A673 (cell line): ENCODE measurements at regions not wholly inside any gene's neighbourhood (a gene's known extent, or its start where the extent isn't known, plus 50 kb on each side); places are given as distances from the start of the nearest gene placed in this dataset.

Experiments used
- BruUV-seq: library from RNA; stranded (reverse); fragments of 400-500 nt; replicated peaks from 2 replicates; lab custom pipeline; 2021; lab: Mats Ljungman, UMichigan
- CTCF ChIA-PET: fragments of 300-600 bp; sonication (Branson Sonifier 250); formaldehyde crosslinking; loops from one replicate; lab custom pipeline; 2022; ENCODE audit warnings: antibody characterized with exemption; lab: Charles Lee
- POLR2A ChIA-PET: fragments of 300-600 bp; sonication (Branson Sonifier 250); formaldehyde crosslinking; loops from one replicate; lab custom pipeline; 2022; ENCODE audit warnings: antibody characterized with exemption; ENCODE audit not compliant: low non-redundant PET; lab: Charles Lee
- DNase-seq: peaks from one replicate; pipeline ENCODE4 v3.0.0-alpha.2; 2015; ENCODE audit warnings: low spot score
- H3K27ac ChIP-seq: fragments of 200-600 bp; sonication (generic); 2 replicates; pipeline ENCODE4 v1.5.1; 2016; ENCODE audit warnings: mixed run types, low read depth, mild to moderate bottlenecking, mixed read lengths, antibody characterized with exemption, low read length; ENCODE audit not compliant: poor library complexity, severe bottlenecking
- H3K27me3 ChIP-seq: fragments of 200-600 bp; sonication (generic); replicated peaks from 2 replicates; pipeline ENCODE4 v1.6.1; 2017; ENCODE audit warnings: mixed run types, low read depth, mild to moderate bottlenecking, mixed read lengths, antibody characterized with exemption, low read length; ENCODE audit not compliant: insufficient read depth, poor library complexity
- H3K36me3 ChIP-seq: fragments of 200-600 bp; sonication (generic); 2 replicates; pipeline ENCODE4 v1.6.1; 2016; ENCODE audit warnings: mixed run types, mild to moderate bottlenecking, mixed read lengths, antibody characterized with exemption, low read length; ENCODE audit not compliant: insufficient read depth, poor library complexity, severe bottlenecking
- H3K4me1 ChIP-seq: fragments of 200-600 bp; sonication (generic); 2 replicates; pipeline ENCODE4 v1.6.1; 2017; ENCODE audit warnings: mixed run types, mild to moderate bottlenecking, mixed read lengths, antibody characterized with exemption, low read length; ENCODE audit not compliant: insufficient read depth, poor library complexity, severe bottlenecking
- H3K4me3 ChIP-seq: fragments of 200-600 bp; sonication (generic); 2 replicates; pipeline ENCODE4 v1.5.1; 2016; ENCODE audit warnings: low read depth, mixed run types, mild to moderate bottlenecking, mixed read lengths, low read length; ENCODE audit not compliant: poor library complexity, severe bottlenecking
- H3K9me3 ChIP-seq: fragments of 200-600 bp; sonication (generic); 2 replicates; pipeline ENCODE4 v1.6.1; 2016; ENCODE audit warnings: mixed run types, low read depth, mild to moderate bottlenecking, mixed read lengths, antibody characterized with exemption, low read length; ENCODE audit not compliant: poor library complexity, severe bottlenecking
- CTCF ChIP-seq: fragments of 300-800, 200-600 bp; sonication (generic); conservative IDR thresholded peaks from 2 replicates; pipeline ENCODE4 v1.5.1; 2017; ENCODE audit warnings: low read depth, mild to moderate bottlenecking, antibody characterized with exemption, low read length, moderate library complexity, mixed read lengths
- EZH2 ChIP-seq: fragments of 200-600 bp; sonication (generic); IDR thresholded peaks from 2 replicates; pipeline ENCODE4 v1.6.1; 2017; ENCODE audit warnings: borderline replicate concordance, low read depth, mild to moderate bottlenecking, mixed read lengths, antibody characterized with exemption, low read length; ENCODE audit not compliant: poor library complexity, severe bottlenecking
- intact Hi-C: fragments of 100-400 bp; cut with micrococcal nuclease; formaldehyde crosslinking; loops from one replicate; pipeline ENCODE4 v1.10.0; 2022; ENCODE audit not compliant: unreplicated experiment

GRCh38 chr2:155332016-155332415 lies 633.5 kb downstream of the KCNJ3 start:
- Histone ChIP-seq H3K4me1 (no peaks in the 10 kb centered on the region), H3K4me3 (no peak overlapping the region), H3K27me3 (no peaks in the 10 kb centered on the region), H3K27ac (no peak overlapping the region), H3K36me3 (no peaks in the 10 kb centered on the region), H3K9me3 (no peaks in the 10 kb centered on the region)
- no peak for DNase-seq
- TF ChIP-seq CTCF (no peak), EZH2 (no peak)
- ChIA-PET CTCF (no interaction called here), POLR2A (no interaction called here)
- BruUV-seq, result no TSS peak
- intact Hi-C loops, result no loop called here

GRCh38 chr2:155320236-155320635 lies 621.7 kb downstream of the KCNJ3 start:
- Histone ChIP-seq H3K27me3 (peaks cover 3% of the 10 kb centered on the region), H3K9me3 (no peaks in the 10 kb centered on the region), H3K4me3 (no peak overlapping the region), H3K27ac (no peak overlapping the region), H3K4me1 (peaks cover 6% of the 10 kb centered on the region), H3K36me3 (no peaks in the 10 kb centered on the region)
- ChIA-PET POLR2A (no interaction called here), CTCF (no interaction called here)
- no peak for DNase-seq
- BruUV-seq, result no TSS peak
- TF ChIP-seq CTCF (no peak), EZH2 (no peak)
- intact Hi-C loops, result no loop called here

- intact Hi-C loops, result no loop called here
- Histone ChIP-seq H3K9me3 (no peaks in the 10 kb centered on the region), H3K27ac (no peak overlapping the region), H3K4me3 (no peak overlapping the region), H3K27me3 (peaks cover 3% of the 10 kb centered on the region), H3K36me3 (no peaks in the 10 kb centered on the region), H3K4me1 (peaks cover 6% of the 10 kb centered on the region)
- no peak for DNase-seq
- TF ChIP-seq CTCF (no peak), EZH2 (no peak)
- POLR2A ChIA-PET, result no interaction called here
- no TSS peak for BruUV-seq
- CTCF ChIA-PET, result no interaction called here
Measured at GRCh38 chr2:155318710-155319109, 620.2 kb downstream of the KCNJ3 start.
